ENCODE measurements at regions not wholly inside any gene's neighbourhood (a gene's known extent, or its start where the extent isn't known, plus 50 kb on each side); places are given as distances from the start of the nearest gene placed in this dataset.
"Not testable (repeated sequence)": the region's sequence is repeated elsewhere in the genome, so short reads cannot be mapped to it uniquely, and the experiment has no call there.

GRCh38 chr14:83632375-83632774 is 1897.6 kb upstream of the FLRT2 start:
- peak in 1 of 2 experiments; percentile 15 for DNase-seq (ENCODE audit: low read depth in 1 of 2, low spot score in 1 of 2)
- in situ Hi-C loops (cut with HindIII; ENCODE audit: low pct_unique_long_range_greater_than_20kb, low sequenced_read_pairs) = no loop called here

GRCh38 chr14:83638748-83639504 is 1891.0 kb upstream of the FLRT2 start:
- no peak for TF ChIP-seq JUND (IDR thresholded peaks at IDR 0.05; ENCODE audit: low read depth)
- peak in 1 of 2 experiments; percentile 13 for DNase-seq (ENCODE audit: low read depth in 1 of 2, low spot score in 1 of 2)
- in situ Hi-C loops (cut with HindIII; ENCODE audit: low pct_unique_long_range_greater_than_20kb, low sequenced_read_pairs) = no loop called here

More at GRCh38 chr14:83632375-83632774, 1897.6 kb upstream of the FLRT2 start:
- no peak for TF ChIP-seq JUND (IDR thresholded peaks at IDR 0.05; ENCODE audit: low read depth)

- in situ Hi-C loops (cut with HindIII; ENCODE audit: low pct_unique_long_range_greater_than_20kb, low sequenced_read_pairs) = not testable (repeated sequence)
- peak in 1 of 2 experiments; percentile 69 for DNase-seq (ENCODE audit: low read depth in 1 of 2, low spot score in 1 of 2)
Observed at GRCh38 chr14:83639505-83639875, 1890.5 kb upstream of the FLRT2 start.

DNA sequence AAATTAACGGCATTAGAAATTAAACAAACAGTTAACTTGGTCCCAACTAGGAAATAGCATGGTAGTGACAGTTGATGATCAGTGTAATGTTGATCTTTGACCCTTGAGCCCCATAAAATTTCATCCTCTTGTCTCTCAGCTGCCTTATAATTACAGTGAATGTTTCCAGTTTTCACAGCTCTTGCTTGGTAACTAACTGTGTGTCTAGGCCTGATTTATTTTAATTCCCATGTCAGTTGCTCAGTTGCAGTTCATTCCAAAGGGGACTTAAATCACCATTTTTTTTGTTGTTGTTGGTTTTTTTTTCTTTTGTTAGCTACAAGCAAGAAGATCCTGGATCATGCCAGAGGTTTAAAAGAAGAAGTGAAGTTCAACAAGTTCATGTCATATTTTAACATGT is 1883.7 kb upstream of the FLRT2 start:
- in situ Hi-C loops (cut with HindIII; ENCODE audit: low pct_unique_long_range_greater_than_20kb, low sequenced_read_pairs) = no loop called here
- TF ChIP-seq JUND (IDR thresholded peaks at IDR 0.05; ENCODE audit: low read depth) = no peak
- no peak for DNase-seq (ENCODE audit: low read depth in 1 of 2, low spot score in 1 of 2)

DNA sequence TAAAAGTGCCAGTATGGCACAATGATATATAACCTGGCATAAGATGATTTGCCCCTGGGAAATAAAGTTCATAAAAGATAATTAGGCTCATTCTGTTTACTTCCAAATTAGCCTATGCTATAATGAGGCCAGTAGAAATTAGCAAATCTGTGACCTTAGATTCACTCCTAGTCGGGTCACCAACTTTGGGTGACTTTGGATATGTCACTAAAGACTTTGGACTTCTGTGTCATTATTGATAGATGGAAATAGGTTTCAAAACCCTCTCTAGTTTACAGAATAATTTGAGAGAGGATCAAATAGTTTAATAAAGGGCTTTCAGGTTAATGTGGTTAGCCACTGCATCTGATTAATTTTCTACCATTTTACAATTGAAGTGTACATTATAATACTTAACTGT is 1869.3 kb upstream of the FLRT2 start:
- no peak for TF ChIP-seq JUND (IDR thresholded peaks at IDR 0.05; ENCODE audit: low read depth)
- no peak for DNase-seq (ENCODE audit: low read depth in 1 of 2, low spot score in 1 of 2)
- in situ Hi-C loops (cut with HindIII; ENCODE audit: low pct_unique_long_range_greater_than_20kb, low sequenced_read_pairs) = no loop called here

DNA sequence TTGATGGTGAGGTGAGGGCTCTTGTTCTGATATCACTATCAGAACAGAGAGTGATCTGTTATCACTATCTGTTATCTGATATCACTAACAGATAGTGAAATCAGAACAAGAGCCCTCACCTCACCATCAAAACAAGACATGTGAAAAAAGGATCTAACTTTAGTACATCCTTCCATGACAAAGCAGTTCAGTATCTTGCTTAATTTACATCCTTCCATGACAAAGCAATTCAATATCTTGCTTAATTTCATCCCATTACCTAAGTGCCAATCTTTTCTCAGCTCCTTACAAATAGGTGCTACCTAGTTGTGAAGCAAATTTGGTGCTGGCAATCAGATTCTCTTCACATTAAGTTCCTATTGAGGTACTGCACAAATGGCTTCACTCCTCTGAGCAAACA is 1865.6 kb upstream of the FLRT2 start:
- TF ChIP-seq JUND (IDR thresholded peaks at IDR 0.05; ENCODE audit: low read depth) = no peak
- in situ Hi-C loops (cut with HindIII; ENCODE audit: low pct_unique_long_range_greater_than_20kb, low sequenced_read_pairs) = no loop called here
- DNase-seq (ENCODE audit: low read depth in 1 of 2, low spot score in 1 of 2) = no peak

- in situ Hi-C loops (cut with HindIII; ENCODE audit: low pct_unique_long_range_greater_than_20kb, low sequenced_read_pairs) = no loop called here
Observed at GRCh38 chr14:83689265-83689664, 1840.7 kb upstream of the FLRT2 start.

DNA sequence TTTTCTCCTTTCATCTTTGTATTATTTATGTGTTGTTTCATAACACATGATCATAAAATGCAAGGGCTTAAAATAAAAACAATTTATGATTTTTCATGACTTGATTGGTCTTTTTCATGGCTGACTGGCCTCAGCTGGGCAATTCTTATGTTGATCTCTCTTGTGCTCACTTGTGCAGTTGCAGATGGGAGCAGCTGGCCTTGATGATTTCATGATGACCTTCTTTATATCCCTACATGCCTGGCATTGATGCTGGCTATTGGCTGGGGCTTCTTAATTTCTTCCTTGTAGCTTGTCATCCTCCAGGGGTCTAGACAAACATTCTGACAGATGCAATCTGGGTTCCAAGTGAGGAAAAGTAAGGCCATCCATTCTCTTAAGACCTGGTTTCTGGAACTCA is 1832.8 kb upstream of the FLRT2 start:
- DNase-seq (ENCODE audit: low read depth in 1 of 2, low spot score in 1 of 2) = no peak
- no peak for TF ChIP-seq JUND (IDR thresholded peaks at IDR 0.05; ENCODE audit: low read depth)

More at GRCh38 chr14:83689265-83689664, 1840.7 kb upstream of the FLRT2 start:
- no peak for TF ChIP-seq JUND (IDR thresholded peaks at IDR 0.05; ENCODE audit: low read depth)
- no peak for DNase-seq (ENCODE audit: low read depth in 1 of 2, low spot score in 1 of 2)

GRCh38 chr14:83702619-83703018 is 1827.3 kb upstream of the FLRT2 start:
- in situ Hi-C loops (cut with HindIII; ENCODE audit: low pct_unique_long_range_greater_than_20kb, low sequenced_read_pairs) = no loop called here
- no peak for TF ChIP-seq JUND (IDR thresholded peaks at IDR 0.05; ENCODE audit: low read depth)
- DNase-seq (ENCODE audit: low read depth in 1 of 2, low spot score in 1 of 2) = no peak

More for the DNA sequence above, 1832.8 kb upstream of the FLRT2 start:
- in situ Hi-C loops (cut with HindIII; ENCODE audit: low pct_unique_long_range_greater_than_20kb, low sequenced_read_pairs) = no loop called here

- TF ChIP-seq JUND (IDR thresholded peaks at IDR 0.05; ENCODE audit: low read depth) = no peak
- in situ Hi-C loops (cut with HindIII; ENCODE audit: low pct_unique_long_range_greater_than_20kb, low sequenced_read_pairs) = no loop called here
- DNase-seq (ENCODE audit: low read depth in 1 of 2, low spot score in 1 of 2) = peak in 1 of 2 experiments; percentile 37
Observed at GRCh38 chr14:83706231-83706954, 1823.6 kb upstream of the FLRT2 start.

DNA sequence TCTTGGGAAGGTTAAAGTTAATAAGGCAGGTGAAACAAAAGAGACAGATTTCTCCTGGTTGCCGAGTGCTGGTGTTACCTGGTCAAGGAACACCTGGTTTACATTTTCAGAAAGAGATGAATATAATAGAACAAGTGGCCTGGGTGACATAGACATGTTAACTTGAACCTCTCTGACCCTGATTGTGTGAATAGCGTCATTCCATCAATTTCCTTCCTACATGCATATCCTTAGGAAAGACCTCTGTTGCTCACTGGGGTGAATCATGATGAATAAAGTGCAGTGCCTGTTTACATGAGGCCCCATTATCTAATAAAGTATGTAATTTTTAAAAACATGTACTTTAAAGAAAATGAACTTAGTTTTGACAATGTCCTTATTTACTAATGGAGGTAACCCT is 1822.9 kb upstream of the FLRT2 start:
- no peak for DNase-seq (ENCODE audit: low read depth in 1 of 2, low spot score in 1 of 2)
- TF ChIP-seq JUND (IDR thresholded peaks at IDR 0.05; ENCODE audit: low read depth) = no peak
- in situ Hi-C loops (cut with HindIII; ENCODE audit: low pct_unique_long_range_greater_than_20kb, low sequenced_read_pairs) = no loop called here

GRCh38 chr14:83709116-83709515 is 1820.8 kb upstream of the FLRT2 start:
- no peak for TF ChIP-seq JUND (IDR thresholded peaks at IDR 0.05; ENCODE audit: low read depth)
- no peak for DNase-seq (ENCODE audit: low read depth in 1 of 2, low spot score in 1 of 2)
- in situ Hi-C loops (cut with HindIII; ENCODE audit: low pct_unique_long_range_greater_than_20kb, low sequenced_read_pairs) = no loop called here

GRCh38 chr14:83711046-83711445 is 1818.9 kb upstream of the FLRT2 start:
- DNase-seq (ENCODE audit: low read depth in 1 of 2, low spot score in 1 of 2) = no peak
- in situ Hi-C loops (cut with HindIII; ENCODE audit: low pct_unique_long_range_greater_than_20kb, low sequenced_read_pairs) = no loop called here
- no peak for TF ChIP-seq JUND (IDR thresholded peaks at IDR 0.05; ENCODE audit: low read depth)

Measured in T47D (cell line).